OCI-LY1 (cell line): ENCODE measurements at regions not wholly inside any gene's neighbourhood (a gene's known extent, or its start where the extent isn't known, plus 50 kb on each side); places are given as distances from the start of the nearest gene placed in this dataset.

ENCODE experiments used
- H2AFZ ChIP-seq: fragments of 200-600 bp; sonication (generic), shearing (Covaris generic); 2 replicates; pipeline ENCODE4 v1.6.0; 2014; ENCODE audit warnings: antibody characterized with exemption, mild to moderate bottlenecking, low read length
- H3F3A ChIP-seq: fragments of 200-600 bp; sonication (generic), shearing (Covaris generic); 2 replicates; pipeline ENCODE4 v1.6.0; 2014; ENCODE audit warnings: mild to moderate bottlenecking, antibody characterized with exemption, low read length, moderate library complexity; ENCODE audit not compliant: insufficient read depth
- H3K27ac ChIP-seq: fragments of 200-600 bp; sonication (generic); 2 replicates; pipeline ENCODE4 v1.5.1; 2014; ENCODE audit warnings: low read length, mixed run types, mild to moderate bottlenecking, low read depth; ENCODE audit not compliant: poor library complexity, severe bottlenecking
- H3K27me3 ChIP-seq: fragments of 200-600 bp; sonication (generic); 2 replicates; pipeline ENCODE4 v1.6.0; 2014; ENCODE audit warnings: antibody characterized with exemption, mild to moderate bottlenecking, low read length, moderate library complexity; ENCODE audit not compliant: insufficient read depth
- H3K36me3 ChIP-seq: fragments of 200-600 bp; sonication (generic); 2 replicates; pipeline ENCODE4 v1.6.1; 2014; ENCODE audit warnings: mild to moderate bottlenecking, antibody characterized with exemption, low read length, moderate library complexity, mixed read lengths; ENCODE audit not compliant: insufficient read depth
- H3K4me1 ChIP-seq: fragments of 200-600 bp; sonication (generic); 2 replicates; pipeline ENCODE4 v1.5.1; 2014; ENCODE audit warnings: mild to moderate bottlenecking, low read length, moderate library complexity; ENCODE audit not compliant: insufficient read depth, severe bottlenecking
- H3K4me2 ChIP-seq: fragments of 200-600 bp; sonication (generic), shearing (Covaris generic); 2 replicates; pipeline ENCODE4 v1.6.1; 2014; ENCODE audit warnings: low read length
- H3K4me3 ChIP-seq: fragments of 200-600 bp; sonication (generic); 2 replicates; pipeline ENCODE4 v1.5.1; 2014; ENCODE audit warnings: low read length, low read depth, mild to moderate bottlenecking, mixed read lengths; ENCODE audit not compliant: poor library complexity, severe bottlenecking
- H3K79me2 ChIP-seq: fragments of 200-600 bp; shearing (Covaris generic); 2 replicates; pipeline ENCODE4 v1.6.1; 2016; ENCODE audit warnings: mixed run types, low read length, mixed read lengths; ENCODE audit not compliant: insufficient read depth
- H3K9ac ChIP-seq: fragments of 200-600 bp; sonication (generic), shearing (Covaris generic); 2 replicates; pipeline ENCODE4 v1.6.1; 2014; ENCODE audit warnings: mild to moderate bottlenecking, low read length, mixed read lengths
- H3K9me2 ChIP-seq: fragments of 200-600 bp; sonication (generic), shearing (Covaris generic); 2 replicates; pipeline ENCODE4 v1.6.1; 2014; ENCODE audit warnings: low read depth, mild to moderate bottlenecking, low read length, mixed read lengths
- H3K9me3 ChIP-seq: fragments of 200-600 bp; shearing (Covaris generic); 2 replicates; pipeline ENCODE4 v1.6.1; 2014; ENCODE audit warnings: low read length, mixed read lengths
- H4K20me1 ChIP-seq: fragments of 200-600 bp; sonication (generic), shearing (Covaris generic); 2 replicates; pipeline ENCODE4 v1.6.0; 2016; ENCODE audit warnings: mild to moderate bottlenecking, low read length; ENCODE audit not compliant: insufficient read depth
- CTCF ChIP-seq: fragments of 200-600 bp; sonication (generic), shearing (Covaris generic); IDR thresholded peaks from 2 replicates; pipeline ENCODE4 v1.5.1; 2017; ENCODE audit warnings: mild to moderate bottlenecking, antibody characterized with exemption, low read length, moderate library complexity, mixed read lengths
- EZH2 ChIP-seq: fragments of 200-600 bp; sonication (generic), shearing (Covaris generic); IDR thresholded peaks from 2 replicates; pipeline ENCODE4 v1.8.0; 2017; ENCODE audit warnings: borderline replicate concordance, mixed run types, mild to moderate bottlenecking, antibody characterized with exemption, low read length, moderate library complexity, mixed read lengths

GRCh38 chr17:68801335-68802247 lies 153.6 kb downstream of the ABCA8 start:
- Histone ChIP-seq H3K9me2 (no peaks in the 10 kb centered on the region), H3K9ac (no peak overlapping the region), H2AFZ (no peak overlapping the region), H3K79me2 (no peaks in the 10 kb centered on the region), H3K36me3 (no peaks in the 10 kb centered on the region), H3K4me3 (no peak overlapping the region), H3K9me3 (no peaks in the 10 kb centered on the region), H3K4me1 (no peaks in the 10 kb centered on the region), H3K27ac (no peak overlapping the region), H3K4me2 (no peak overlapping the region), H4K20me1 (no peaks in the 10 kb centered on the region), H3F3A (no peaks in the 10 kb centered on the region), H3K27me3 (no peaks in the 10 kb centered on the region)
- no peak for TF ChIP-seq CTCF
- TF ChIP-seq EZH2: no peak

- H3K4me3 ChIP-seq: no peak overlapping the region
- H3F3A ChIP-seq: no peaks in the 10 kb centered on the region
- TF ChIP-seq CTCF (no peak), EZH2 (no peak)
- H3K27me3 ChIP-seq: no peaks in the 10 kb centered on the region
- H3K36me3 ChIP-seq: no peaks in the 10 kb centered on the region
- no peaks in the 10 kb centered on the region for H4K20me1 ChIP-seq
- no peaks in the 10 kb centered on the region for H3K9me2 ChIP-seq
- H3K27ac ChIP-seq: no peak overlapping the region
- H2AFZ ChIP-seq: no peak overlapping the region
- no peak overlapping the region for H3K9ac ChIP-seq
- H3K4me2 ChIP-seq: no peak overlapping the region
- no peaks in the 10 kb centered on the region for H3K4me1 ChIP-seq
- H3K9me3 ChIP-seq: no peaks in the 10 kb centered on the region
- H3K79me2 ChIP-seq: no peaks in the 10 kb centered on the region
These were observed 154.4 kb downstream of the ABCA8 start for GRCh38 chr17:68800751-68801150.

- no peaks in the 10 kb centered on the region for H3K36me3 ChIP-seq
- H3K27me3 ChIP-seq: no peaks in the 10 kb centered on the region
- H3K4me3 ChIP-seq: no peak overlapping the region
- H4K20me1 ChIP-seq: no peaks in the 10 kb centered on the region
- no peak overlapping the region for H3K27ac ChIP-seq
- no peaks in the 10 kb centered on the region for H3F3A ChIP-seq
- no peaks in the 10 kb centered on the region for H3K9me3 ChIP-seq
- no peaks in the 10 kb centered on the region for H3K79me2 ChIP-seq
- peaks cover 7% of the 10 kb centered on the region for H3K4me1 ChIP-seq
- no peak overlapping the region for H3K9ac ChIP-seq
- H2AFZ ChIP-seq: peak overlapping the region; percentile 16; the same call in 1 of the 2 replicates
- 0 out of 2 replicates have a peak overlapping the region, but pooled peaks have one; percentile 1 for H3K4me2 ChIP-seq
- TF ChIP-seq CTCF (peak; percentile 26; the same call in 1 of the 2 replicates), EZH2 (no peak)
- no peaks in the 10 kb centered on the region for H3K9me2 ChIP-seq
These were observed 160.4 kb downstream of the ABCA8 start for GRCh38 chr17:68794636-68795434.
